GM12874 (cell line): ENCODE measurements at regions not wholly inside any gene's neighbourhood (a gene's known extent, or its start where the extent isn't known, plus 50 kb on each side); places are given as distances from the start of the nearest gene placed in this dataset.

ENCODE experiments used
- TF ChIP-seq, protein P1 (sequence below): IDR thresholded peaks from 2 replicates; pipeline ENCODE4 v1.5.1; 2011; ENCODE audit warnings: low read depth, mild to moderate bottlenecking, control low read depth, low read length, moderate library complexity; ENCODE audit not compliant: insufficient read depth

GRCh38 chr1:214902636-214903320 lies 179.8 kb upstream of the KCNK2 start:
- TF ChIP-seq, protein P1, sequence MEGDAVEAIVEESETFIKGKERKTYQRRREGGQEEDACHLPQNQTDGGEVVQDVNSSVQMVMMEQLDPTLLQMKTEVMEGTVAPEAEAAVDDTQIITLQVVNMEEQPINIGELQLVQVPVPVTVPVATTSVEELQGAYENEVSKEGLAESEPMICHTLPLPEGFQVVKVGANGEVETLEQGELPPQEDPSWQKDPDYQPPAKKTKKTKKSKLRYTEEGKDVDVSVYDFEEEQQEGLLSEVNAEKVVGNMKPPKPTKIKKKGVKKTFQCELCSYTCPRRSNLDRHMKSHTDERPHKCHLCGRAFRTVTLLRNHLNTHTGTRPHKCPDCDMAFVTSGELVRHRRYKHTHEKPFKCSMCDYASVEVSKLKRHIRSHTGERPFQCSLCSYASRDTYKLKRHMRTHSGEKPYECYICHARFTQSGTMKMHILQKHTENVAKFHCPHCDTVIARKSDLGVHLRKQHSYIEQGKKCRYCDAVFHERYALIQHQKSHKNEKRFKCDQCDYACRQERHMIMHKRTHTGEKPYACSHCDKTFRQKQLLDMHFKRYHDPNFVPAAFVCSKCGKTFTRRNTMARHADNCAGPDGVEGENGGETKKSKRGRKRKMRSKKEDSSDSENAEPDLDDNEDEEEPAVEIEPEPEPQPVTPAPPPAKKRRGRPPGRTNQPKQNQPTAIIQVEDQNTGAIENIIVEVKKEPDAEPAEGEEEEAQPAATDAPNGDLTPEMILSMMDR, result no peak

- TF ChIP-seq, protein P1, result no peak
Observed at GRCh38 chr1:214912127-214912526, 170.4 kb upstream of the KCNK2 start.

- TF ChIP-seq, protein P1, result no peak
Observed at GRCh38 chr1:214913966-214914365, 168.6 kb upstream of the KCNK2 start.

GRCh38 chr1:214917081-214917635 lies 165.4 kb upstream of the KCNK2 start:
- TF ChIP-seq, protein P1, result no peak

GRCh38 chr1:214918745-214919144 lies 163.8 kb upstream of the KCNK2 start:
- TF ChIP-seq, protein P1, result no peak

- TF ChIP-seq, protein P1, result no peak
Observed at GRCh38 chr1:214920337-214920736, 162.2 kb upstream of the KCNK2 start.

GRCh38 chr1:214923278-214923915 lies 159.1 kb upstream of the KCNK2 start:
- TF ChIP-seq, protein P1, result no peak
